ENCODE measurements at regions not wholly inside any gene's neighbourhood (a gene's known extent, or its start where the extent isn't known, plus 50 kb on each side); places are given as distances from the start of the nearest gene placed in this dataset.

DNA sequence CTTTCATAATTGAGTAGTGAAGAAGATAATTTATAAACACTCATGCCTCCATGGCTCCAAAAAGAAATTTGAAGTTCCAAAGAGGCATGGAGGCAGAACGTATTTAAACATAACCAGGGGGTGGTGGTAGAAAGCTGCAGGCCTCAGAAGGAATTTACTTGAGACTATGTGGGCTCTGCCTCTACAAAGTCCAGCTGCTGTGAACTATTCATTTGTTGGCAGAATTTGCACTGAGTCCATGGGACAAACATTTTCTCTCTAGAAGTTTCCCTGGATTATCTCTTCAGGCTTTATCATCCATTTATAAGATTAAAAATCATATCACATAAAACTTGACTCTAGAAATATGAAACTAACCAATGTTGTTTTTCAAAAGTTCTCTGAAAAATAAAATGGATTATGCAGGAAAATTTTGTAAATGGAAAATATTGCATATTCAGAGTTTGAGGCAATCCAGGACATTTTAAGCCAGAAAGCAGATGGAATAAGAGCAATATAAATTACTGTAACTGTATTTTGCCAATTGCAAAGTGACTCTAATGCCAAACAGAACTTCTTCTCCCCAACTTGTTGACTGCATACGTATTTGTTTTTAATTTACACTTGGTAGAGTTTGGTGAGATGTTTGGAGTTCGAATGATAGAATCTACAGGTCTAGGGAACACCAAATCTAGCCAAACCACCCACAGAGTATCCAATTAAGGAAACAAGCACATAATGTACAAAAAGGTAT is 258.2 kb downstream of the ENC1 start:
- no peak for DNase-seq

DNA sequence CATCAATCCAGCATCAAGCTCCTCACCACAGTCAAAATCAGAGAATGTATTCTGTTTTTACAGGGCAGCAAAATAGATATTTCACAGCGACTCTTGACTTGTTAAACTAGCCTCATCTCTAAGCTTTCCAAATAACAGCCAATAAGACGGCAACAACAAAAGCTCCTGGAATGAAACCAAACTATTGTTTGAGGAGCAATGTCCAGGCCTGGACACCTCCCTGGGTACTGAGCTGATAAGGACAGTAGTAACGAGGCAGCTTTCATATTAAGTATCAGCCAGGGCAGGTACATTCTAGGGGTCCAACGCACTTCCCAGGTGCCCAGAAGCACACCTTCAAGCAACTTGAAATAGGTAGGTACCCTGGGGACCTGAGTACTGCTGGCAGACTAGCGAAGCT is 260.3 kb downstream of the ENC1 start:
- no peak for DNase-seq

GRCh38 chr5:74378464-74378863 is 262.1 kb downstream of the ENC1 start:
- DNase-seq: no peak

DNA sequence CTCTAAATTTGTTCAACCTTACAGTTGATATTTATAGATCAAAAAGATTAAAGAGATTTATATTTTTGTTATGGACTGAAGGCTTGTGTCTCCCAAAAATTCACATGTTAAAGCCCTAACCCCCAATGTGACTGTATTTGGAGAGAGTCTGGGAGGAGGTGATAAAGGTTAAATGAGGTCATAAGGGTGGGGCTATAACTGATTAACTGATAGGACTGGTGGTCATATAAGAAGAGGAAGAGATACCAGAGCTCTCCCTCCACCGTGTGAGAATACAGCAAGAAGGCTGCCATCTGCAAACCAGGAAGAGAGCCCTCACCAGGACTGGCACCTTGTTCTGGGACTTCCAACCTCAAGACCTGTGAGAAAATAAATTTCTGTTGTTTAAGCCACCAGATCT is 264.3 kb downstream of the ENC1 start:
- no peak for DNase-seq

- DNase-seq: no peak
Measured at GRCh38 chr5:74375271-74375670, 265.3 kb downstream of the ENC1 start.

GRCh38 chr5:74374656-74375055 is 265.9 kb downstream of the ENC1 start:
- DNase-seq: no peak

DNA sequence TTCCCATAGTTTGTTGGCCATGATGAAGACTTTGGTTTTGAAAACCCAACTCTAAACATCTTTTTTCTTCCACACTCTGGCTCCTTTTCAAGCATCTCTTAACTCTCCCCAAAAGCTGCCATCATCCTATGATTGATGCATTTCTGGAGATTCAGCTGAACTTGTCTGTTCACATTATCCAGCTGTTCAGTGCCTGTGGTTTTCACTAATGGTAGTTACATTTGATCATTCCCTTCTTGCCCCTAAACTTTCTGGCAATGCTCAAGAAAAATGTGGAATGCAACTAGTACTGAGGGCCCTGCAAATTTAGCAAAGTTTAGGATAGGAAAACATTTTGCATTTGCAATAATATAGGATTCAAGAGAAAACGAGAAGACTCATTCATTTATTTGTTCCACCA is 267.5 kb downstream of the ENC1 start:
- no peak for DNase-seq

- DNase-seq: no peak
Measured at GRCh38 chr5:74372502-74373064, 267.9 kb downstream of the ENC1 start.

DNA sequence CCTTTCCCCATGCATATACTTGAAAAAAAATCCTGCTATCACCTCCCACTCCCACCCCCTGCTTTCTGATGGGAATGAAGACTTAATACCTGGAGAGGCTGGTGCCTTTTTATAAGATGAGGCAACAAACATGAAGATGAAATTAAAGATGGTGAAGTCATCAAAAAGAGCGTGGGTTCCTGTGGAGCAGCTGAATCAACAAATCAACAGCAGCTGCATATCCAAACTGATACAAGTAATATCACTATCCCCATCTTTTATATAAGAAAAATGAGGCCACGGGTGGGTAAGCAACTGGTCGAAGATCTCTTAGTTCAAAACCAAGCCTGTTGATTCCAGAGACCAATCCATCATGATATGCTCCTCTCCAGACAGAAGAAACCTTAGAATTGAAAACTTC is 268.5 kb downstream of the ENC1 start:
- no peak for DNase-seq

DNA sequence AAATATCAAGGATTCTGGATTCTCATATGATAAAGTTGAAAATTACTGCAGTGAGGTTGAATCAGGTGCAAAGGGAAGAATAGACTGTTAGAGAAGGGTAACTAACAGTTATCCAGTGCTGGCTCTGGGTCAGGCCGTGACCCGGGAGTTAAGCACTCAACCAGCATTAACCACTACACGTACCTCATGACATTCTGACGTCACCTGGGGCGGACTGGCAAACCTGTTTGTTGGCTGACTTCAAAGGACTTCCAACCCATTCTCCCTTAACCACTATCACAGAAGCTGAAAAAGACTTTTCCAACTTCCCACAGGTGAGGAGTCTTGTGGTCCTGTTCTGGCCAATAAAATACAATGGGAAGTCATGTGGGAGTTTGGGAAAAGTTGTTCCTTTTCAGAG is 268.9 kb downstream of the ENC1 start:
- DNase-seq: no peak

- peak in 1 of 51 donors; percentile 31 for DNase-seq
Measured at GRCh38 chr5:74370168-74370567, 270.4 kb downstream of the ENC1 start.

DNA sequence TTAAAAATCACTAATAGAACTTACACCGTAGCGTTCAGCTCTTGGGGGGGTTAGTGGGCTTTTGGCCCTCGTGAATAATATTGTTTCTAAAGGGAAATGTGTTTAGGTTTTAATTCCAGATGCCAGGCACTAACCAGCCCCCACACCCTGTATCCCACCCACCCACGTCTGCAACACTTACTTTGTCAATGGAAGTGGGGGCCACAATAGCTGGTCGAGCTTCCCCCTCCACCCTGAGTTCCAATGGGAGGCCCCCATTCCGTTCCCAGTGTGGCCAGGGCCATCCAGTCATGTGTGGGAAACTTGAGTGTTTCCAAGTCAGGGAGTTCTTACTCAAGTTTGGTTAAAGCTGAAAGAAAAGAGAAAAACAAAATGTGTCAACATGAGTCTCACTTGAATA is 271.4 kb downstream of the ENC1 start:
- no peak for DNase-seq

DNA sequence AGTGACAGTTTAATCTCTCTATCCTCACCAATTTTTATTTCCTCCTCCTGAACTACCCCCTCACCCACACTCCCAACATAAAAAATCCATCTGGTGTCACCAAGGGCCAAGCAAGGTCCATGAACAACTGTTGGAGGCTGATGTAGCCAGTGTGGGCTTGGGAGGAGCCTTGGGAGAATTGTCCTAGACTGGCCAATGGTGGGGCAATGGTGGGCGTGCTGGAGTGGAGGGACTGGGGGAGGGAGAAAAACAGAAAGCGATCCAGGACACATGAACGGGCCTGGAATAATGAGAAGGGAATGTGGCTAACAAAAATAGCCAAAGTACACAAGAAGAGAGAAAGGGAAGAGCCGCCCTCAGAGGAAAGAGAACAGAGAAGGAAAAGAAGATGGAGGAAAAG is 272.6 kb downstream of the ENC1 start:
- DNase-seq: no peak

GRCh38 chr5:74367241-74367733 is 273.2 kb downstream of the ENC1 start:
- DNase-seq: peak in 1 of 51 donors; percentile 7

DNA sequence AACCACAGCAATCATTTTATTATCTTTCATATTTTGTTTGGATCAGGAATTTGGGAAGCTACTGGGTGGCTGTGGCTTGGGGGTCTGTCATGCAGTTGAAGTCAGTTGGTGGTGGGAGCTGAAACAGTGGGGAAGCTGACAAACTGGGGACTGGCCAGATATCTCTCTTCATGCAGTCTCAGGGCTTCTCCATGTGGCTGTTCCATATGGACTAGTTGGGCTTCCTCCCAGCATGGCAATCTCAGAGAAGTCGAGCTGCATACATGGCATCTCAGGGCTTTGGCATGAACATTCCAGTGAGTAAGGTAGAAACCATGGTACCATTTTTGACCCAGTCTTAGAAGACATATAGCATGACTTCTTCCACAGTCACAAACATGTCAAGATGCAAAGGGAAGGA is 274.8 kb downstream of the ENC1 start:
- no peak for DNase-seq

- peak in 1 of 51 donors; percentile 53 for DNase-seq
Measured at GRCh38 chr5:74364507-74364906, 276.0 kb downstream of the ENC1 start.

DNA sequence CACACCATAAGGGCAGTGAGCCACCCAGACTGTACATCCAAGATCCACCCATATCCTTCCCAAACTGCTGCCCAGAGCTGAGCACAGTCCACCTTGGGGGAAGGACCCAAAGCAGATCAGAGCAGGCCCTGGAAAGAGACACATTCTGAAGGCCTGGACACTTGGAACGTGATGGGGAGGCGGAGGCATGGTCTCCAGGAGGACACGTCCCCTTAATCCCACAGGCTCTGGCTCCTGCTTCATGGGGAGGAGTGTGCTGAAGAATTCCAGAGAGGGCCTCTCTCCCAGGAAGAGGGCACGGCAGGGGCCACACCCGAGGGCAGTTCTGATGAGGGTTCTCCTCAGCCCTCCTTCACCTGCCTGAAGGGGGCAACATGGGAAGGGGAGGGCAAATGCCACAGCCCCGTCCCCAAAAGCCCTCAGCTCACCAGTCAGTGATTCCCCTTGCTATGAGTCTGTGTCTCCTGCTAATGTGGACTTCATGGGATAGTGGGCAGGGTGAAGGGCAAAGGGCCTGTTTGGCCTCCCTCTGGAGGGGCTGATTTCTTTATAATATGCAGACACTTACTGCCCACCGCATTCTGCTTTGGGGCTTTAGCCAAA is 276.8 kb downstream of the ENC1 start:
- DNase-seq: no peak

DNA sequence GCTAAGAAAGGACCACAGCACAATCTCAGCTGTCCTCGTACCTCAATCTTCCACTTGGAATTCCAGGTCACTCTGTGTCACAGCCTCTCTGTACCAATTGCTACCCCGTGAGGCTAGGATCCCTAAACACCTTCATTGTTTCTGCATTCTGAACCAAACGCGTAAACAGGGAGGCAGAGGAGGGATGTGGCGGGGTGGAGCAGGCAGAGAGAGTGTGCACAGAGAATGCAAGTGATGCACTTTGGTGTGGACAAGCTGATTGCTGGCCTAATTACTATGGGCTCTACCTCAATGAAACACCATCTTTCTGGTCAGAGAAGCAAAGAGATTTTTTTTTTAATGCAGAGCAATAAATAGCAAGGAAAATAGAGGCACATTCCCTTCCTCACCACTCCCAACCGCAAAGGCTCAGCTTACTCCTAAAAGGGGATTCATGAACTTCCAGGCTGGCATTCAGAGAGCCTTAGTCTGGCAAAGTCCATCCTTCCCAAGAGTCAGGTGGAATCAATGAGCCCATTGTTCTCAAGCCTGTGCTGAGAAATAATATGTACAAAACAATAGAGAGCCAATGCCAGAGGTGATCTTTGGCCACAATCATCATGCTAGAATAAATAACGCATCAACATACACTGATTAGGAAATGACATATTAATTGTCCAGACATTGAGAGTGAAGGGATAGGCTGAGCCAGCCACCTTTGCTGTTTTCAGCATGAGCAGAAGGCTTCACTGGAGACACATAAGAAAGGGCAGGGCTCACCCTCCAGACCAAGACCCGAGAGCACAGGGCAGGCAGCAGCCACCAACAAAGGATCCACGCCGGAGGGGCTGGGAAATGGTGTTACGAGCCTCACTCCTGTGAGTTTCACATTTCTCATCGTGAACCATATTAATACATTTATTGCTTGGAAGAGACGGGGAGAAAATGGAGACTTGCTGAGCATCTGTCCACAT is 278.8 kb downstream of the ENC1 start:
- DNase-seq: no peak

- no peak for DNase-seq
Measured at GRCh38 chr5:74360535-74361210, 279.9 kb downstream of the ENC1 start.

GRCh38 chr5:74357827-74358226 is 282.7 kb downstream of the ENC1 start:
- DNase-seq: no peak

DNA sequence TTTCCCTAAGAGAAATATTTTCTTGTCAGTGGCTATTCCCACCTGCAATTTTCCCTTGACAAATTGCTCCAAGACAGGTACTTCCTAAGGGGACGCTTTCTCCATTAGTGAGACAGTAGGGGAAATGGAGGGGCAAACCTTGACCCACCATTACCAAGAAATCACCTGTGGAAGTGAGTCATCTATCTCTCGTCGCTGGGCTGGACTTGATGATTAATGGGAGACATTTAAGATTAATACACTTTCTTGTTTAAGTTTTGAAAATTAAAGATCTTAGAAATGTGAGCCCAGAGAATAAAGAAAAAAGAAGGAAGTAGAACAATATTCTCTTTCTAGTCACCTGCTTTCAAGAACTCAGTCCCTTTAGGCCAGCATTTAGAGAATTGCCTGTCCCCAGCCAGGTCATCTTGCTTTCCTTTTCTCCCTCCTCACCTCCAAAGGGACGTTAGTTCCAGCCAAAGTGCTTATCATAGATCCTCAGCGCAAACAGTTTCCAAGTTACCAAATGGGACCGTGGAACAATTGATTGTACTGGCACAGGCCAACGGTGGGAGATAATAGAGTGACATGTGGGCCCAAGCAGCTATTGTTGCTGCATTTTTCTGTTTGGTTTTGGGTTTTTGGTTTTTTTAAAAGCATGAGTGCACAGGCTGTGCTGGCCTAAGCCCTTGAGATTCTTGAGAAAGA is 284.4 kb downstream of the ENC1 start:
- no peak for DNase-seq

Data from hypothalamus (tissue), 51 donors.